HL-60 (cell line): ENCODE measurements at regions not wholly inside any gene's neighbourhood (a gene's known extent, or its start where the extent isn't known, plus 50 kb on each side); places are given as distances from the start of the nearest gene placed in this dataset.

ENCODE experiments used
- DNase-seq, 2 experiments: peaks; one replicate each; pipeline ENCODE4 v3.0.0-alpha.2; 2010 to 2020; ENCODE audit warnings: low read depth in 1 of 2, low spot score in 1 of 2
- H3K27ac ChIP-seq: fragments of 250-450 bp; sonication (Bioruptor Pico); replicated peaks from 2 replicates; pipeline ENCODE4 v1.5.1; 2020; ENCODE audit warnings: mild to moderate bottlenecking, moderate library complexity
- H3K27me3 ChIP-seq: fragments of 250-450 bp; sonication (Bioruptor Pico); 2 replicates; pipeline ENCODE4 v1.5.1; 2021; ENCODE audit warnings: mild to moderate bottlenecking, moderate library complexity; ENCODE audit not compliant: insufficient read depth, poor library complexity, severe bottlenecking
- H3K4me3 ChIP-seq: replicated peaks from 2 replicates; pipeline ENCODE4 v1.5.1; 2011; ENCODE audit warnings: mild to moderate bottlenecking, control low read depth, low read length; ENCODE audit not compliant: insufficient read depth
- GABPA ChIP-seq: IDR thresholded peaks from 2 replicates; pipeline ENCODE4 v1.6.1; 2012; ENCODE audit warnings: low read depth
- POLR2AphosphoS5 ChIP-seq: IDR thresholded peaks from 2 replicates; pipeline ENCODE4 v1.6.1; 2012; ENCODE audit warnings: low read depth
- REST ChIP-seq: IDR thresholded peaks from 2 replicates; pipeline ENCODE4 v1.6.1; 2012; ENCODE audit warnings: low read depth; ENCODE audit not compliant: insufficient replicate concordance
- SPI1 ChIP-seq: IDR thresholded peaks from 2 replicates; pipeline ENCODE4 v1.6.1; 2012; ENCODE audit warnings: low read depth, mild to moderate bottlenecking, borderline replicate concordance
- TF ChIP-seq, protein P1 (sequence below): IDR thresholded peaks from one replicate; pipeline ENCODE4 v1.5.1; 2011; ENCODE audit warnings: low read length, control low read depth, inconsistent platforms; ENCODE audit not compliant: insufficient read depth

DNA sequence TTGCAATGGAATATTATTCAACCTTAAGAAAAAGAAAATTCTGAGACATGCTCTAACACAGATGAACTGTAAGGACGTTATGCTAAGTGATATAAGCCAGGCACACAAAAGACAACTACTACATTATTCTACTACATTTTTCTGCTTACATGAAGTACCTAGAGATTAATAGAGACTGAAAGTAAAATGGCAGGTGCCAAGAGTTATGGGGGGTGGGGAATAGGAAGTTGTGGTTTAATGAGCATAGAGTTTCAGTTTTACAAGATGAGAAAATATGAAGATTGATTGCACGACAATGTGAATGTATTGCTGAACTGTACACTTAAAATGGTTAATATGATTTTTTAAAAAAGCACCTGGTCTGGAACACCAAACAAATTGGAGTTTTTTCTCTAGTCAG lies 1231.6 kb upstream of the DDX18 start:
- Histone ChIP-seq H3K27me3 (no peaks in the 10 kb centered on the region), H3K4me3 (no peak overlapping the region), H3K27ac (no peak overlapping the region)
- no peak for TF ChIP-seq SPI1
- DNase-seq, result no peak

GRCh38 chr2:116585669-116586327 lies 1228.7 kb upstream of the DDX18 start:
- Histone ChIP-seq H3K27me3 (no peaks in the 10 kb centered on the region), H3K27ac (no peak overlapping the region), H3K4me3 (no peak overlapping the region)
- DNase-seq, result no peak
- TF ChIP-seq, protein P1, sequence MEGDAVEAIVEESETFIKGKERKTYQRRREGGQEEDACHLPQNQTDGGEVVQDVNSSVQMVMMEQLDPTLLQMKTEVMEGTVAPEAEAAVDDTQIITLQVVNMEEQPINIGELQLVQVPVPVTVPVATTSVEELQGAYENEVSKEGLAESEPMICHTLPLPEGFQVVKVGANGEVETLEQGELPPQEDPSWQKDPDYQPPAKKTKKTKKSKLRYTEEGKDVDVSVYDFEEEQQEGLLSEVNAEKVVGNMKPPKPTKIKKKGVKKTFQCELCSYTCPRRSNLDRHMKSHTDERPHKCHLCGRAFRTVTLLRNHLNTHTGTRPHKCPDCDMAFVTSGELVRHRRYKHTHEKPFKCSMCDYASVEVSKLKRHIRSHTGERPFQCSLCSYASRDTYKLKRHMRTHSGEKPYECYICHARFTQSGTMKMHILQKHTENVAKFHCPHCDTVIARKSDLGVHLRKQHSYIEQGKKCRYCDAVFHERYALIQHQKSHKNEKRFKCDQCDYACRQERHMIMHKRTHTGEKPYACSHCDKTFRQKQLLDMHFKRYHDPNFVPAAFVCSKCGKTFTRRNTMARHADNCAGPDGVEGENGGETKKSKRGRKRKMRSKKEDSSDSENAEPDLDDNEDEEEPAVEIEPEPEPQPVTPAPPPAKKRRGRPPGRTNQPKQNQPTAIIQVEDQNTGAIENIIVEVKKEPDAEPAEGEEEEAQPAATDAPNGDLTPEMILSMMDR, result no peak

GRCh38 chr2:116586328-116586689 lies 1228.2 kb upstream of the DDX18 start:
- no peak for DNase-seq
- TF ChIP-seq, protein P1, result no peak
- no peak for TF ChIP-seq GABPA
- no peak for TF ChIP-seq REST
- TF ChIP-seq SPI1, result no peak
- no peak for TF ChIP-seq POLR2AphosphoS5
- no peak overlapping the region for H3K4me3 ChIP-seq
- H3K27me3 ChIP-seq, result no peaks in the 10 kb centered on the region
- no peak overlapping the region for H3K27ac ChIP-seq
